Subcutaneous abdominal adipose tissue (tissue), 5 donors: ENCODE measurements at regions not wholly inside any gene's neighbourhood (a gene's known extent, or its start where the extent isn't known, plus 50 kb on each side); places are given as distances from the start of the nearest gene placed in this dataset.

Experiments
- H3K27ac ChIP-seq: one replicate; pipeline ENCODE4 v1.7.0; 2013; ENCODE audit warnings: low read depth, mild to moderate bottlenecking, inconsistent platforms, low read length, moderate library complexity
- H3K27me3 ChIP-seq, 5 donors: one replicate each; pipeline ENCODE4 v1.7.0; 2013; ENCODE audit warnings: low read length in 5 of 5, inconsistent platforms in 1 of 5; ENCODE audit not compliant: control insufficient read depth in 5 of 5, insufficient read depth in 4 of 5
- H3K36me3 ChIP-seq, 5 donors: one replicate each; pipeline ENCODE4 v1.7.0; 2013; ENCODE audit warnings: low read length in 5 of 5; ENCODE audit not compliant: control insufficient read depth in 5 of 5, insufficient read depth in 5 of 5
- H3K4me1 ChIP-seq, 5 donors: one replicate each; pipeline ENCODE4 v1.7.0; 2013; ENCODE audit warnings: low read length in 5 of 5, mild to moderate bottlenecking in 3 of 5, moderate library complexity in 1 of 5; ENCODE audit not compliant: control insufficient read depth in 5 of 5, insufficient read depth in 5 of 5
- H3K4me3 ChIP-seq, 5 donors: one replicate each; pipeline ENCODE4 v1.7.0; 2013; ENCODE audit warnings: low read length in 5 of 5, low read depth in 1 of 5
- H3K9ac ChIP-seq, 5 donors: one replicate each; pipeline ENCODE4 v1.7.0; 2013; ENCODE audit warnings: low read length in 5 of 5, mild to moderate bottlenecking in 4 of 5, moderate library complexity in 3 of 5
- H3K9me3 ChIP-seq, 5 donors: one replicate each; pipeline ENCODE4 v1.7.0; 2013; ENCODE audit warnings: low read length in 5 of 5; ENCODE audit not compliant: control insufficient read depth in 5 of 5
- donor health status: healthy.
- donor health status: healthy.
- donor health status: healthy.
- donor health status: healthy.
- donor health status: healthy.

DNA sequence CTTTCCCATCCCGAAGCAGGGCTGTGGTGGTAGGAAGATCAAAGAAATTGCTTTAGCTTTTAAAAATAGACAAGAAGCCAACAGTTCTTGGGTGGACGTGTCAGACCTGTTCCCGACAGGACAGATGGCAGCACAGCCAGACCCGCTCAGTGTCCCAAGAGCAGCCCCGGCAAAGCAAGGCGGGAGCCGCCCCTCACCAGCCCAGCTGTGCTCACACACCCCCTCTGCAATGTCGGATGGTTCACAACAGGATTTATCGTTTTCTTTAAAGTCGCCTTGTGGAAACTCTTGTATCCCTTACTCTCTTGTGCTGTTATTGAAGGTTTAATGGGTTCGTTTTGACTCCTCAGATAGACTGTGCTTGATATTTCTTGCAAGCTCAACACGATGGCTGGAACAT lies 302.4 kb downstream of the THBS2 start:
- no peak overlapping the region for H3K4me3 ChIP-seq
- H3K9me3 ChIP-seq: no peaks in the 10 kb centered on the region
- H3K36me3 ChIP-seq: no peaks in the 10 kb centered on the region
- H3K27ac ChIP-seq: peak overlapping the region; percentile 19
- peaks cover 0 to 14% (median 9%) of the 10 kb centered on the region in 5 donors for H3K4me1 ChIP-seq
- H3K27me3 ChIP-seq: no peaks in the 10 kb centered on the region
- H3K9ac ChIP-seq: no peak overlapping the region

DNA sequence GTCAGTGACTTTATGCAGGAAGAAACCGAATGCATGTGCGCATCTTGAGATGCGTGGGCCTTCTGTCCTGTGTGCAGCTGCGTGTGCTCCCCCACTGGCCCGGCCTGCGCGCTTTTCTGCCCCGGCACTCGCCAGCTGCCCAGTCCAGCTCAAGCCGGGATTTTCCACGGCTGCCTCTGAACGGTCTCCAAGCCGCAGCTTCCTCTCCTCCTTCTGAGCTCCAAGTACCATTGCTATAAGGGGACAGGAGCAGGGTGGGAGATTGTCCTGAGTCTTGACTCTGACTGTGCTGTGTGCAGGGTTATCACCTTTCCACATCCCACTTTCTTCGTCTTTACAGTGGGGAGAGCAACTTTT lies 302.8 kb downstream of the THBS2 start:
- Histone ChIP-seq H3K36me3 (no peaks in the 10 kb centered on the region), H3K27me3 (no peaks in the 10 kb centered on the region), H3K27ac (peak overlapping the region; percentile 19), H3K9ac (no peak overlapping the region), H3K4me3 (no peak overlapping the region), H3K4me1 (peaks cover 0 to 14% (median 9%) of the 10 kb centered on the region in 5 donors), H3K9me3 (no peaks in the 10 kb centered on the region)

DNA sequence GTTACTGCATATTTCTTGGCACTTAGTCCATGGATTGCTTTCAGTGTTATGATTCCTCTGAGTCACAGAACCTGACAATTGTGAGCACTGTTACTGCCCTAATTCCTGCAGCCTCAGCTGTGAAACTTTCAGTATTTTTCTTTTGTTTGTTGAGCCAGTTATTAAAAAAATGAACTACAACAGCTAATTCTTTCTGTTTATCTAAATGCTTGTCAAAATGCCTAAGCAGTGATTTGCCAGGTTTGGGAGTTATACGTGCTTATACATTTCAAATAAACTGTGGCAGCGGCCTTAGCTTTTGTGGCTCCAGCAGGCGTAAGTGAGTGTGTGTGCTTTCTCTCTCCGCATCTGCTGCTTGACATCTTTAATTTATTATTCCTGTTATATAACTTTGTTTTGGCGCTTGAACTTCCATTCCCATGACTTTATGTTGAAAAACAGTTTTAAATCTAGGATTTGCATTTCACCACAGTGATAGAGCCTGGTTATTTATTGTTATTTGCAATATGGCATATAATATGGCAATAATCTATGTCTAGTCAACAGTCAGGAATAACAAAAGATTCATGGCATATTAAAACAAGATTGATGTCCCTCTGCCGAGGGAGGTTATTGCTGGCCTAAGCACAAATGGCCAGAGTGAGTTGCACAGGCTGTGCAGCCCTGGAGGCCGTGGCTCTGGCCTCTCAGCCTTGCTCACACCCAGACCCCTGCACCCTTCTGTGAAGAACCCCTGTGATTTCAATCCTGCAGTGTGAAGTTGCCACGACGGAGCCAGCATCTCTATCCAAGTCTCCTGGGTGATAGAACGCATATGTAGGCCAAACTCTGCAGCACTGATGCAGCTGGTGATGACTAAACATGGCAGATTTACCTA lies 303.4 kb downstream of the THBS2 start:
- Histone ChIP-seq H3K4me3 (no peak overlapping the region), H3K27me3 (no peaks in the 10 kb centered on the region), H3K27ac (peak overlapping the region; percentile 19), H3K9me3 (no peaks in the 10 kb centered on the region), H3K9ac (no peak overlapping the region), H3K4me1 (peaks cover 0 to 14% (median 9%) of the 10 kb centered on the region in 5 donors), H3K36me3 (no peaks in the 10 kb centered on the region)

DNA sequence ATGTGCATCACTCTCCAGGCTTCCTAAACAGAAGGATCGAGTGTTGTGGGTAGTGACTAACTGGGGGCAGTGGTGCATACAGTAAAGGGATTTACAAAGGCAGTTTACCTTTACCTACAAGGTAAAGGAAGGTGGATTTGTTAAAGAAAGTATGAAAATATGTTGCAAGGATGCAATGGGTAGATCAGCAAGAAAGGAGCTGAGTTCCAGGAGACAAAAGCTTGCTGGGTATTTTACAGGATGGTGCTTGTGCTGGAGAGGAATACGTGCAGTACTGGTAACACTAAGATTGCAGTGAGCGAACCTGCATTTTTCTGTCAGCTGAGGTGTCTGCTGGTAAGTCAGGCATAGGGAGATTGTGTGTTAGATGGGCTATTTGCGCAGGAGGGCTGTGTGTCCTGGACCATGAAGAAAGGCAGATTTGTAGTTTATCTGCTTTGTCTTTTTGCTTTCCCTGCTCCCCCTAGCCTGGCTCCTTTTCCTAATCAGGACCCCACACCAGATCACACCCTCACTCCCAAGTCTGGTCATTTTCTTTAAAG lies 304.6 kb downstream of the THBS2 start:
- Histone ChIP-seq H3K4me1 (peaks cover 0 to 14% (median 9%) of the 10 kb centered on the region in 5 donors), H3K36me3 (no peaks in the 10 kb centered on the region), H3K27ac (no peak overlapping the region), H3K27me3 (no peaks in the 10 kb centered on the region), H3K4me3 (no peak overlapping the region), H3K9ac (no peak overlapping the region), H3K9me3 (no peaks in the 10 kb centered on the region)

DNA sequence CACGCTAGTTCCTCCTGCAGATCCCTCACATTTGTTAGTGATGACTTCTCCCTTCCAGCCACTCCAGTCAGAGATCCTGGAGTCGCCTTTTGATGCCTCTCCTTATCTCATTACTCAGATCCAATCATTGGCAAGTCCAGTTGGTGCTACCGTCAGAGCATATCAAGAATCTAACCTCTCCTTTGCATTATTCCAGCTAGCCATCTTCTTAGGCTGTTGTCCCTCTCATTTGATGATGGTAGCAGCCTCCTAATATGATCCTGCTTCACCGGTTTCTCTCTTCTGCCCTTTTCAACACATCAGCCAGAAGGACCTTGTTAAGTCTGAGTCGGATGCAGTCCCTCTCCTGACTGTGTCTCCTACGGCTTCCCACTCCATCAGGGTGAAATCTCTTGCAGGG lies 305.6 kb downstream of the THBS2 start:
- H3K27me3 ChIP-seq: no peaks in the 10 kb centered on the region
- H3K9me3 ChIP-seq: no peaks in the 10 kb centered on the region
- H3K27ac ChIP-seq: no peak overlapping the region
- H3K4me1 ChIP-seq: peaks cover 0 to 14% (median 9%) of the 10 kb centered on the region in 5 donors
- H3K36me3 ChIP-seq: no peaks in the 10 kb centered on the region
- no peak overlapping the region for H3K4me3 ChIP-seq
- no peak overlapping the region for H3K9ac ChIP-seq

DNA sequence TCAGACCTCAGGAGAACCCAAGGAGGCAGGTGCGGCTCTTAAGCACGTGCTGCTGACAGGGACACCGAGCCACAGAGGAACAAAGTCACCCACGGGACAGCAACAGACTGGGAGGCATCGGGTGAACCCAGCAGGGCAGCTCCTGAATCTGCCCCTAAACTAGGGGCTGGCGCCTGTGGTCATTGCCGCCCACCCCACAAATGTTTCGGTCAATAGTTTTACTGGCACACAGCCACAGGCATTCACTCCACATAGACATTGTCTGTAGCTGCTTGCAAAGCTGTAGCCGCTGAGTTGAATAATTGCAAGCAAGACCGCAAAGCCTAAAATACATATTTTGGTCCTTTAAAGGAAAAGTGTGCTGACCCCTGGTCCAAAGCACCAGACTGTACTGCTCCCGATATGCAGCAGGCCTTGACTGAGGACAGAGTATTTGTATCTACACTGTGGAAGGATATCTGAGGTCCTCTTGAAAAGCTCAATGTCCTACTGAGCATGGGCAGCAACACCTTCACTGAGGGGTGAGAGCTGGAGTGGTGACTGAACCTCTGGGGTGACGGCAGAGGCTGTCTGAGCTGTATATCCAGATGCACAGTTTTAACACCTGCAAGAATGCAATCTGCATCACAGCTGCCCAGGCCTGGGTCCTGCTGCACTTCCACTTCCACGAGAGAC lies 310.3 kb downstream of the THBS2 start:
- Histone ChIP-seq H3K36me3 (no peaks in the 10 kb centered on the region), H3K27me3 (peaks cover 0 to 4% (median 0%) of the 10 kb centered on the region in 5 donors), H3K9me3 (no peaks in the 10 kb centered on the region), H3K27ac (no peak overlapping the region), H3K4me3 (no peak overlapping the region), H3K4me1 (peaks cover 0 to 17% (median 6%) of the 10 kb centered on the region in 5 donors), H3K9ac (no peak overlapping the region)

DNA sequence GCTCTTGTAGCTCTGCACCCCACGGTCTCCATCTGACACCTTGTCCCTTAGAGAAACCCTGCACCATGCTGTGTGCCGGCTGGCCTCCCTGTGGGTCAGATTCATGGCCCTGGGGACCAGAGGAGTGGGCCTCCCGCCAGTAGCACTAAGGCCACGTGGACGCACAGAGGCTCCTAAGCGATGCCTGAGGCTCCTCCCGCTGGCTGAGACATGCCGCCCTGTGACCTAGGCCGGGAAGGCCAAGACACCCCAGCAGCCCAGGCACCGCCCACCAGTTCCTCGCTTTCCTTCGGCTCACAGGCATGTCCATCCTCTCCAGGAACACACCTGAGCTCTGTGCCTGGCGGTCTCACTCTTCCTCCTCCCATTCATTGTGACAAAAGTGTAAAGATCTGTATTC lies 311.0 kb downstream of the THBS2 start:
- Histone ChIP-seq H3K9ac (no peak overlapping the region), H3K4me3 (no peak overlapping the region)

DNA sequence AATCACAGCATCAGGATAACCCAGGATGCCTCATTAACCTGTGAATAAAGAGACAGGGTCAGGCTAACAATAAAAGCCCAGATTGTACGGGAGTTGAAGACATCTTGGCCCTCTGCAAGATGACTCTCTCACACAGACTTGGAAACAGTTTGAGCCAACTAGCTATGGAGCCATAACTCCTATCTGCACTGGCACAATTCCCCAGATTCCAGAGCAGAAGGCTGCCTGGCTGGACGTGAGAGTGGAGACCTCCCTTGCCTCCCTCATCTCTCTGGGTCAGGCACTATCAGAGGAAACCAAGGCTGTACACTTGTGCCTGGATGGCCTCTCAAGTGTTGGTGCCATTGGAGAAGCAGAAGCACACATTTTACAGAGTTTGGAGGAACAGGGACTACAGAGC lies 312.6 kb downstream of the THBS2 start:
- Histone ChIP-seq H3K27me3 (peaks cover 0 to 4% (median 0%) of the 10 kb centered on the region in 5 donors), H3K36me3 (no peaks in the 10 kb centered on the region), H3K27ac (no peak overlapping the region), H3K4me3 (no peak overlapping the region), H3K4me1 (peaks cover 0 to 18% (median 6%) of the 10 kb centered on the region in 5 donors), H3K9ac (no peak overlapping the region), H3K9me3 (no peaks in the 10 kb centered on the region)

More for the DNA sequence above, 311.0 kb downstream of the THBS2 start:
- Histone ChIP-seq H3K4me1 (peaks cover 0 to 18% (median 6%) of the 10 kb centered on the region in 5 donors), H3K9me3 (no peaks in the 10 kb centered on the region), H3K27ac (no peak overlapping the region), H3K27me3 (peaks cover 0 to 4% (median 0%) of the 10 kb centered on the region in 5 donors), H3K36me3 (no peaks in the 10 kb centered on the region)

DNA sequence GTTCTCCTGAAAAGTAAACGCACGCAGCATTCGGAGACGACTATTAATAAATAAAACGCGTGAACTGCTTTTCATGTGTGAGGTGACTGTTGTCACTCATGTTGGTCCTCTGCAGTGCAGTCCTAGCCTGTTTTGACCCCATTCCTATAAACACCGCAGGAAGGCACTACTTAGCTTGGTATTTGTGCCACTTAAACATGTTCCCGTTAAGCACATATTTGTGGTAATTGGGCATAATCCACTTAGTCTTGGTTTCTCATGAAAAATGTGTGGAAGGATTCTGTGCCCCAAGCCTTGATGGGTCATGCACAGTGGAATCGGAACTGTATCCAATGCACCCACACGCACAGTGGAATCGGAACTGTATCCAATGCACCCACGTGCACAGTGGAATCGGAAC lies 313.9 kb downstream of the THBS2 start:
- Histone ChIP-seq H3K36me3 (no peaks in the 10 kb centered on the region), H3K27ac (no peak overlapping the region), H3K27me3 (peaks cover 0 to 4% (median 1%) of the 10 kb centered on the region in 5 donors), H3K4me3 (no peak overlapping the region), H3K4me1 (peaks cover 0 to 18% (median 6%) of the 10 kb centered on the region in 5 donors), H3K9ac (no peak overlapping the region), H3K9me3 (no peaks in the 10 kb centered on the region)

DNA sequence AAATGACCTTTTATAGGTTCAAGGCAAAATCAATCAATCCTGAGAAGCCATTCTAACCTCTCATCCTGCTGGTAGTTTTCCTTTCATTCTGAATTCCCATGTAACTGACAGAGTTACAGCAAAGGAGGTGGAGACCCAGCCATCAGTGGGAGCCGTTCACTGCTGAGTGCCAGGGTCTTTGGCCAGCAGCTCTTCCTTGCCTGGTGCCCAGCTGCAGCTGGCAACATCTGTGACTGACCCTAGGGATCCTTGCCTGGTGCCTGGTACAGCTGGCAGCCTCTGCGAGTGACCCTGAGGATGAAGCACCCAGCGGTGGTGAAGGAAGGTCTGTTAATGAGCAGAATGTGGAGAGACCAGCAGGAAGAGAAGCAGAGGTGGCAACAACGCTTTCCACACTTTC lies 314.6 kb downstream of the THBS2 start:
- no peak overlapping the region for H3K9ac ChIP-seq
- no peaks in the 10 kb centered on the region for H3K36me3 ChIP-seq
- peaks cover 0 to 4% (median 3%) of the 10 kb centered on the region in 5 donors for H3K27me3 ChIP-seq
- no peak overlapping the region for H3K27ac ChIP-seq
- peaks cover 0 to 18% (median 6%) of the 10 kb centered on the region in 5 donors for H3K4me1 ChIP-seq
- no peaks in the 10 kb centered on the region for H3K9me3 ChIP-seq
- H3K4me3 ChIP-seq: no peak overlapping the region
